ENCODE measurements at regions not wholly inside any gene's neighbourhood (a gene's known extent, or its start where the extent isn't known, plus 50 kb on each side); places are given as distances from the start of the nearest gene placed in this dataset.

DNA sequence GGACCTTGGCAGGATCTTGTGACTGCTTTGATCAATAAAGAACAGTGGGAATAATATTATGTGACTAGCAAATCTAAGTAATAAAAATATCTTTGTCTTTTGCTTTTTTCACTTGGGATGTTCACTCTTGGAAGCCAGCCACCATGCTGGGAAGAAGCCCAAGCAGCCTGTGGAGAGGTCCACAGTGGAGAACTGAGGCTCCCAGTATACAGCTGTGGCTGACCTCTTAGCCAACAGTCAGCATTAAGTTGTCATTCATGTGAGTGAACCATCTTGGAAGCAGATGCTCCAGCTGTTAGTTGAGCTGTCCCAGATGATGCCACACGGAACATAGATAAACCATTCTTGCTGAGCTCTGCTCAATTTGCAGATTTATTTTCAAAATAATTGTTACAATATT, 160.0 kb downstream of the OSR1 start:
- TF ChIP-seq, protein P1, sequence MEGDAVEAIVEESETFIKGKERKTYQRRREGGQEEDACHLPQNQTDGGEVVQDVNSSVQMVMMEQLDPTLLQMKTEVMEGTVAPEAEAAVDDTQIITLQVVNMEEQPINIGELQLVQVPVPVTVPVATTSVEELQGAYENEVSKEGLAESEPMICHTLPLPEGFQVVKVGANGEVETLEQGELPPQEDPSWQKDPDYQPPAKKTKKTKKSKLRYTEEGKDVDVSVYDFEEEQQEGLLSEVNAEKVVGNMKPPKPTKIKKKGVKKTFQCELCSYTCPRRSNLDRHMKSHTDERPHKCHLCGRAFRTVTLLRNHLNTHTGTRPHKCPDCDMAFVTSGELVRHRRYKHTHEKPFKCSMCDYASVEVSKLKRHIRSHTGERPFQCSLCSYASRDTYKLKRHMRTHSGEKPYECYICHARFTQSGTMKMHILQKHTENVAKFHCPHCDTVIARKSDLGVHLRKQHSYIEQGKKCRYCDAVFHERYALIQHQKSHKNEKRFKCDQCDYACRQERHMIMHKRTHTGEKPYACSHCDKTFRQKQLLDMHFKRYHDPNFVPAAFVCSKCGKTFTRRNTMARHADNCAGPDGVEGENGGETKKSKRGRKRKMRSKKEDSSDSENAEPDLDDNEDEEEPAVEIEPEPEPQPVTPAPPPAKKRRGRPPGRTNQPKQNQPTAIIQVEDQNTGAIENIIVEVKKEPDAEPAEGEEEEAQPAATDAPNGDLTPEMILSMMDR (IDR thresholded peaks at IDR 0.05), result no peak
- TF ChIP-seq POLR2A (IDR thresholded peaks at IDR 0.05), result no peak

All from gastroesophageal sphincter (tissue), 3 donors.